HepG2 (cell line): ENCODE measurements at regions not wholly inside any gene's neighbourhood (a gene's known extent, or its start where the extent isn't known, plus 50 kb on each side); places are given as distances from the start of the nearest gene placed in this dataset.

Experiments used
- ATAC-seq: fragments of 200-7000 bp; cut with Tn5 transposase; 3 replicates; pipeline ENCODE4 v1.9.1; 2020; ENCODE audit warnings: mild to moderate bottlenecking, moderate library complexity
- BruUV-seq: library from RNA; stranded (reverse); fragments of 400-500 nt; replicated peaks from 2 replicates; lab custom pipeline; 2021; lab: Mats Ljungman, UMichigan
- CTCF ChIA-PET: fragments of 300-600 bp; formaldehyde crosslinking; extraction: SDS; loops from one replicate; lab custom pipeline; 2021; ENCODE audit warnings: low total read pairs, inconsistent platforms, low intra/inter-chr PET ratio; lab: Yijun Ruan, JAX
- POLR2A ChIA-PET: fragments of 350-600 bp; sonication (Branson Sonifier 250); formaldehyde crosslinking; loops from one replicate; lab custom pipeline; 2020; ENCODE audit warnings: antibody characterized with exemption, inconsistent platforms; lab: Yijun Ruan, JAX
- DNase-seq: peaks from one replicate; pipeline ENCODE4 v3.0.0-alpha.2; 2015; ENCODE audit warnings: low spot score
- FAIRE-seq: peaks from 3 replicates; lab custom pipeline; 2011; peaks lifted over from hg19 to GRCh38; lab: Jason Lieb, UNC
- H2AFZ ChIP-seq: one replicate; pipeline ENCODE4 v1.6.1; 2011; ENCODE audit warnings: low read length, inconsistent platforms
- H3K27ac ChIP-seq: fragments of 300-600 bp; 3 replicates; pipeline ENCODE4 v1.8.0; 2011; ENCODE audit warnings: mixed run types, mild to moderate bottlenecking, mixed read lengths, low read length, inconsistent platforms; ENCODE audit not compliant: insufficient read depth; ENCODE audit errors: extremely low read length
- H3K27me3 ChIP-seq, 2 experiments: fragments of 200-600 bp in 1 of 2; 2 replicates in 1 of 2; 3 replicates in 1 of 2; pipeline versions ENCODE4 v1.6.0 to v1.8.0; 2011; ENCODE audit warnings: low read length in 2 of 2, mild to moderate bottlenecking in 2 of 2, moderate library complexity in 2 of 2, inconsistent platforms in 1 of 2; ENCODE audit not compliant: insufficient read depth in 2 of 2, control insufficient read depth in 1 of 2
- H3K36me3 ChIP-seq, 2 experiments: fragments of 200-600 bp in 1 of 2; replicated peaks in 1 of 2; 2 replicates in 1 of 2; 3 replicates in 1 of 2; pipeline versions ENCODE4 v1.5.1 to v1.8.0; 2011; ENCODE audit warnings: low read length in 2 of 2, inconsistent platforms in 1 of 2; ENCODE audit not compliant: insufficient read depth in 2 of 2, control insufficient read depth in 1 of 2
- H3K4me1 ChIP-seq: 2 replicates; pipeline ENCODE4 v1.5.1; 2012; ENCODE audit warnings: low read length, inconsistent platforms; ENCODE audit not compliant: insufficient read depth
- H3K4me2 ChIP-seq: 2 replicates; pipeline ENCODE4 v1.6.0; 2011; ENCODE audit warnings: low read depth, low read length, inconsistent platforms
- H3K4me3 ChIP-seq, 3 experiments: fragments of 200-600 bp in 1 of 3; sonication (generic), shearing (Covaris generic) in 1 of 3; replicated peaks in 1 of 3; 2 replicates each; pipeline ENCODE4 v1.5.1; 2011 to 2016; ENCODE audit warnings: low read length in 3 of 3, inconsistent platforms in 2 of 3, low read depth in 2 of 3, mild to moderate bottlenecking in 2 of 3, control low read depth in 1 of 3, mixed read lengths in 1 of 3; ENCODE audit not compliant: insufficient read depth in 1 of 3
- H3K79me2 ChIP-seq: one replicate; pipeline ENCODE4 v1.6.1; 2011; ENCODE audit warnings: low read length, inconsistent platforms; ENCODE audit not compliant: insufficient read depth
- H3K9ac ChIP-seq: 2 replicates; pipeline ENCODE4 v1.6.0; 2011; ENCODE audit warnings: mild to moderate bottlenecking, low read depth, low read length, inconsistent platforms; ENCODE audit not compliant: insufficient read depth
- H3K9me3 ChIP-seq: 2 replicates; pipeline ENCODE4 v1.5.1; 2012; ENCODE audit warnings: mild to moderate bottlenecking, low read length
- H4K20me1 ChIP-seq: 2 replicates; pipeline ENCODE4 v1.6.0; 2011; ENCODE audit warnings: inconsistent platforms, mild to moderate bottlenecking, low read length, moderate library complexity; ENCODE audit not compliant: insufficient read depth
- ARHGAP35 ChIP-seq: sonication (generic); formaldehyde crosslinking; IDR thresholded peaks from 2 replicates; pipeline ENCODE4 v1.9.0; 2022; ENCODE audit warnings: mild to moderate bottlenecking, inconsistent platforms, moderate library complexity, missing genetic modification reagents, borderline replicate concordance
- BCLAF1 ChIP-seq: fragments of 450-650 bp; IDR thresholded peaks from 2 replicates; pipeline ENCODE4 v1.6.1; 2017; ENCODE audit warnings: mild to moderate bottlenecking
- GLMP ChIP-seq: sonication (generic); formaldehyde crosslinking; IDR thresholded peaks from 2 replicates; pipeline ENCODE4 v1.9.0; 2021; ENCODE audit warnings: missing genetic modification reagents, mild to moderate bottlenecking, borderline replicate concordance
- HDAC1 ChIP-seq: sonication (generic); formaldehyde crosslinking; IDR thresholded peaks from 2 replicates; pipeline ENCODE4 v1.5.1; 2020; ENCODE audit warnings: mild to moderate bottlenecking, missing genetic modification reagents
- MEF2D ChIP-seq: sonication (generic); formaldehyde crosslinking; IDR thresholded peaks from 2 replicates; pipeline ENCODE4 v1.5.1; 2020; ENCODE audit warnings: mild to moderate bottlenecking, missing genetic modification reagents
- PLRG1 ChIP-seq: fragments of 450-650 bp; conservative IDR thresholded peaks from 2 replicates; pipeline ENCODE4 v1.6.1; 2016
- RARG ChIP-seq: sonication (generic); formaldehyde crosslinking; IDR thresholded peaks from 2 replicates; pipeline ENCODE4 v1.4.0; 2020; ENCODE audit warnings: low read depth, mild to moderate bottlenecking, missing genetic modification reagents
- RNF219 ChIP-seq: sonication (generic); formaldehyde crosslinking; IDR thresholded peaks from 2 replicates; pipeline ENCODE4 v1.5.0; 2020; ENCODE audit warnings: mild to moderate bottlenecking, missing genetic modification reagents
- SP5 ChIP-seq: IDR thresholded peaks from 2 replicates; pipeline ENCODE4 v1.6.1; 2016; ENCODE audit warnings: low read depth, borderline replicate concordance
- ZNF530 ChIP-seq: sonication (generic); formaldehyde crosslinking; IDR thresholded peaks from 2 replicates; pipeline ENCODE4 v1.5.0; 2020; ENCODE audit warnings: low read depth, mild to moderate bottlenecking, missing genetic modification reagents
- ZNF652 ChIP-seq: IDR thresholded peaks from 2 replicates; pipeline ENCODE4 v1.6.1; 2016; ENCODE audit warnings: low read depth, borderline replicate concordance
- ZNF674 ChIP-seq: sonication (generic); formaldehyde crosslinking; IDR thresholded peaks from 2 replicates; pipeline ENCODE4 v1.5.0; 2020; ENCODE audit warnings: low read depth, mild to moderate bottlenecking, missing genetic modification reagents
- ZNF816 ChIP-seq: sonication (generic); formaldehyde crosslinking; IDR thresholded peaks from 2 replicates; pipeline ENCODE4 v1.8.0; 2022; ENCODE audit warnings: missing genetic modification reagents, mild to moderate bottlenecking, borderline replicate concordance
- ZXDC ChIP-seq: sonication (generic); formaldehyde crosslinking; IDR thresholded peaks from 2 replicates; pipeline ENCODE4 v1.5.0; 2020; ENCODE audit warnings: mild to moderate bottlenecking, missing genetic modification reagents
- WGBS: methylation state at CpG from one replicate; pipeline ENCODE4 v1.1.6; 2017; ENCODE audit warnings: low lambda C conversion rate; 5-methylcytosine and 5-hydroxymethylcytosine counted together
- in situ Hi-C: cut with HindIII; loops from 2 replicates; pipeline ENCODE4 v1.10.0; 2017; ENCODE audit warnings: low pct_unique_long_range_greater_than_20kb; ENCODE audit not compliant: extremely low pct_ligation_motif_present
- intact Hi-C: fragments of 100-400 bp; cut with micrococcal nuclease; formaldehyde crosslinking; loops from one replicate; pipeline ENCODE4 v1.10.0; 2022; ENCODE audit not compliant: unreplicated experiment

- Histone ChIP-seq H3K27ac (no peak overlapping the region), H3K79me2 (no peaks in the 10 kb centered on the region), H3K27me3 (no peaks in the 10 kb centered on the region), H3K4me2 (no peak overlapping the region), H3K9me3 (no peaks in the 10 kb centered on the region), H3K9ac (no peak overlapping the region), H2AFZ (no peak overlapping the region), H3K4me1 (no peaks in the 10 kb centered on the region), H4K20me1 (no peaks in the 10 kb centered on the region), H3K36me3 (no peaks in the 10 kb centered on the region), H3K4me3 (no peak overlapping the region)
- intact Hi-C loops: no loop called here
- 2% methylated on average over 2 of the region's 2 CpGs for WGBS
- ChIA-PET CTCF (no interaction called here), POLR2A (no interaction called here)
- ATAC-seq: no peak
- BruUV-seq: no TSS peak
- DNase-seq: no peak
- no peak for FAIRE-seq
- in situ Hi-C loops: no loop called here
- TF ChIP-seq BCLAF1 (no peak), RNF219 (no peak), SP5 (no peak), ARHGAP35 (CRISPR knock-in tag) (no peak), ZNF674 (CRISPR knock-in tag) (no peak), RARG (no peak), ZNF816 (CRISPR knock-in tag) (no peak), ZXDC (CRISPR knock-in tag) (no peak), ZNF652 (CRISPR knock-in tag) (no peak), PLRG1 (no peak), HDAC1 (CRISPR knock-in tag) (no peak), ZNF530 (CRISPR knock-in tag) (no peak), MEF2D (CRISPR knock-in tag) (no peak), GLMP (no peak)
Observed at GRCh38 chr3:103660810-103661209, 1226.0 kb downstream of the ZPLD1 start.
